GM18861 (cell line): ENCODE measurements at regions not wholly inside any gene's neighbourhood (a gene's known extent, or its start where the extent isn't known, plus 50 kb on each side); places are given as distances from the start of the nearest gene placed in this dataset.
"Not testable (repeated sequence)": the region's sequence is repeated elsewhere in the genome, so short reads cannot be mapped to it uniquely, and the experiment has no call there.

Source experiments
- ATAC-seq: cut with Tn5 transposase; IDR thresholded peaks from one replicate; pipeline ENCODE4 v1.9.1; 2021; ENCODE audit not compliant: unreplicated experiment

- ATAC-seq, result no peak
These were observed 127.2 kb upstream of the IER5L start for GRCh38 chr9:129305246-129305645.

- no peak for ATAC-seq
These were observed 123.9 kb upstream of the IER5L start for GRCh38 chr9:129301941-129302340.

- ATAC-seq, result not testable (repeated sequence)
These were observed 118.1 kb upstream of the IER5L start for GRCh38 chr9:129296195-129296594.

GRCh38 chr9:129291041-129291501 is 113.0 kb upstream of the IER5L start:
- ATAC-seq, result no peak

- ATAC-seq, result no peak
These were observed 112.5 kb upstream of the IER5L start for GRCh38 chr9:129290606-129291005.

- ATAC-seq, result no peak
These were observed 111.8 kb upstream of the IER5L start for GRCh38 chr9:129289883-129290282.

GRCh38 chr9:129289131-129289731 is 111.2 kb upstream of the IER5L start:
- no peak for ATAC-seq

- no peak for ATAC-seq
These were observed 109.7 kb upstream of the IER5L start for GRCh38 chr9:129287619-129288305.

GRCh38 chr9:129285979-129286772 is 108.1 kb upstream of the IER5L start:
- ATAC-seq, result no peak

GRCh38 chr9:129285382-129285781 is 107.3 kb upstream of the IER5L start:
- no peak for ATAC-seq

GRCh38 chr9:129284607-129285291 is 106.7 kb upstream of the IER5L start:
- no peak for ATAC-seq

- ATAC-seq, result no peak
These were observed 105.9 kb upstream of the IER5L start for GRCh38 chr9:129283705-129284606.

GRCh38 chr9:129283291-129283691 is 105.2 kb upstream of the IER5L start:
- no peak for ATAC-seq

- ATAC-seq, result no peak
These were observed 104.7 kb upstream of the IER5L start for GRCh38 chr9:129282731-129283211.

GRCh38 chr9:129282272-129282671 is 104.2 kb upstream of the IER5L start:
- ATAC-seq, result no peak

- ATAC-seq, result no peak
These were observed 103.6 kb upstream of the IER5L start for GRCh38 chr9:129281506-129282145.

- ATAC-seq, result no peak
These were observed 102.7 kb upstream of the IER5L start for GRCh38 chr9:129280623-129281271.

GRCh38 chr9:129280236-129280622 is 102.2 kb upstream of the IER5L start:
- ATAC-seq, result no peak
